ENCODE measurements at regions not wholly inside any gene's neighbourhood (a gene's known extent, or its start where the extent isn't known, plus 50 kb on each side); places are given as distances from the start of the nearest gene placed in this dataset.

DNA sequence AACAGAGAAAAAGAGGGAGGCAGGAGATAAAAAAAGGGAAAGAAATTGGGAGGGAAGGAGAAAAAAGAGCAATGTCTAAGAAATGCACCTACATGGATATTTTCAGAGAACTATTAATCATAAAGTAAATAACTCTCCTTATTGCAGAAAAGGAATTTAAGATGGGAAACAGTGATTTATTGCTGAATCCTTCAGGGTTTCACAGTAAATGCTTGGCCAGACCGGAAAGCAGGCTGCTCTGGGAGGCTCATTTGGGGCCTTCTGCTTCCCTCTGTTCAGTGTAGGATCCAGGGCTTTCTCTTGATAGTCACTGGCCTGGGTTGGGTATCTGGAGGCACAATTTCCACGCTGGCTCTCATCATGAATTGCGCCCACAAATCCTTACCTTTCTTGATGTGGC lies 324.3 kb upstream of the SORL1-AS1 start:
- no peak overlapping the region for H3K4me3 Mint-ChIP-seq
- Histone ChIP-seq H2BK12ac (ENCODE audit: insufficient read length, low read depth, low read length) (no peak overlapping the region), H3K23ac (ENCODE audit: insufficient read length, low read depth, low read length) (no peak overlapping the region), H4K5ac (ENCODE audit: insufficient read length, low read depth, low read length) (no peak overlapping the region), H3K79me1 (ENCODE audit: insufficient read depth, low read depth, low read length, poor library complexity, severe bottlenecking) (no peaks in the 10 kb centered on the region), H3K56ac (ENCODE audit: insufficient read length, low read depth, low read length) (no peak overlapping the region), H3K4me1 (ENCODE audit: insufficient read depth, low read length) (no peaks in the 10 kb centered on the region), H4K20me1 (ENCODE audit: control insufficient read depth, insufficient read depth, insufficient read length) (no peaks in the 10 kb centered on the region), H2AK5ac (ENCODE audit: insufficient read length, low read length) (no peak overlapping the region), H3K79me2 (ENCODE audit: insufficient read depth, low read length) (no peaks in the 10 kb centered on the region), H3K23me2 (ENCODE audit: insufficient read length, low read depth, low read length, poor library complexity, severe bottlenecking) (no peaks in the 10 kb centered on the region), H2BK15ac (ENCODE audit: low read depth, low read length) (no peak overlapping the region), H3K14ac (ENCODE audit: insufficient read depth, low read length) (no peak overlapping the region), H3K4me2 (ENCODE audit: insufficient read depth, insufficient read length, low read length) (no peak overlapping the region), H3K27ac (ENCODE audit: insufficient read length, low read depth, low read length) (no peak overlapping the region), H2AFZ (ENCODE audit: low read length) (no peak overlapping the region), H3K9me3 (ENCODE audit: control insufficient read depth, low read depth, low read length) (no peaks in the 10 kb centered on the region), H4K91ac (ENCODE audit: insufficient read length, low read depth, low read length) (no peak overlapping the region), H2BK5ac (ENCODE audit: insufficient read length, low read length) (no peak overlapping the region), H2BK20ac (ENCODE audit: low read depth, low read length, poor library complexity, severe bottlenecking) (no peak overlapping the region), H4K8ac (replicated peaks; ENCODE audit: insufficient read length, low read depth, low read length) (no peak overlapping the region), H3K18ac (ENCODE audit: insufficient read length, low read depth, low read length) (no peak overlapping the region), H3T11ph (ENCODE audit: low read length) (no peak overlapping the region), H2BK120ac (ENCODE audit: low read depth, low read length, poor library complexity, severe bottlenecking) (no peak overlapping the region), H3K27me3 (ENCODE audit: insufficient read depth, low read length) (no peaks in the 10 kb centered on the region), H3K9ac (ENCODE audit: extremely low read depth, insufficient read length, low read length) (no peak overlapping the region), H3K4ac (ENCODE audit: low read depth, low read length) (no peak overlapping the region)
- H3K27ac Mint-ChIP-seq = no peak overlapping the region
- peaks cover 2% of the 10 kb centered on the region in 2 experiments; a peak in 3 of 5 replicates for H3K9me3 Mint-ChIP-seq
- no peak for DNase-seq
- no CpG with 5 or more reads among the region's 3 CpGs for WGBS (ENCODE audit: extremely low coverage, insufficient read length, low lambda C conversion rate)
- peaks cover 0 to 1% (median 0%) of the 10 kb centered on the region in 3 experiments; a peak in 1 of 7 replicates for H3K36me3 Mint-ChIP-seq (ENCODE audit: insufficient read depth in 1 of 3, low read depth in 3 of 3)
- no peaks in the 10 kb centered on the region for H3K27me3 Mint-ChIP-seq (ENCODE audit: low read depth)
- no peaks in the 10 kb centered on the region for H3K4me1 Mint-ChIP-seq
- TF ChIP-seq CTCF (conservative IDR thresholded peaks at IDR 0.05) = no peak
